A204.1 (cell line): ENCODE measurements at regions not wholly inside any gene's neighbourhood (a gene's known extent, or its start where the extent isn't known, plus 50 kb on each side); places are given as distances from the start of the nearest gene placed in this dataset.

ENCODE experiments used
- FAIRE-seq: peaks from 2 replicates; lab custom pipeline; 2012; peaks lifted over from hg19 to GRCh38; lab: Jason Lieb, UNC

DNA sequence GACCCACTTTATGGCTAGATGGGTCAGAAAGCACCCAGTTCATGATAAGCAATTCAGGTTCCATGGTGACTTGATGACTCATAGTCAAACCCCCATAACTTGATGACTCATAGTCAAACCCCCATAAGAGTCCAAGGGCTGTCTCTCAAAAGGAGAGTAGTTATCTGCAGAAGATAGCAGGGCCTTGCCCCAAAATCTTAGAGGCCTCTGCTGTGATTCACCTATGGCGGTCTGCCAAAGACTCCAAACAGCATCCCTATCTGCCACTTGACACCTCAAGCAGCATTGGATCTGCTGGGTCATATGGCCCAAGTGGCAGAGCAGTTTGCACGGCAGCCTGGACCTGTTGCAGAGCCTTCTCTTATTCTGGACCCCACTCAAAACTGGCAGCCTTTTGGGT is 395.2 kb upstream of the KIF2A start:
- no peak for FAIRE-seq

- FAIRE-seq: no peak
Measured at GRCh38 chr5:61912559-61912958, 393.4 kb upstream of the KIF2A start.

DNA sequence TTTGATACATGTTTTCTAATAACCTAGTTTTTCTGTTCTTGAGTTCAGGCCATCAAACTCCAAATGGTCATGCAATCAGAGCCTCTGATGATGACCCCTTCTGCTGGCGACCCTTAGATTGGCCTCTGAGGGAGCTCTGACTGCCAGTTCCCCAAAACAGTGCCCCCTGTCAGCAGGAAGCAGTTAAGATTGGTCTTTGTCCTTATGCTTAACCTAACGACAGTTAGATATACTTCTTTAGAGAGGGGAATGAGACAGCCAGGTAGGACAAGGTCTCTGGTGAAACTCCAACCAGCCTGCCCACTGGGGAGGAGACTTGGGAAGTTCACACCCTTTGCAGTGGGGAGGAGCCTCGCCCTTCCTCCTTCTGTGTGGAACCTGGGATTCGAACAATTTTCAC is 390.4 kb upstream of the KIF2A start:
- no peak for FAIRE-seq

DNA sequence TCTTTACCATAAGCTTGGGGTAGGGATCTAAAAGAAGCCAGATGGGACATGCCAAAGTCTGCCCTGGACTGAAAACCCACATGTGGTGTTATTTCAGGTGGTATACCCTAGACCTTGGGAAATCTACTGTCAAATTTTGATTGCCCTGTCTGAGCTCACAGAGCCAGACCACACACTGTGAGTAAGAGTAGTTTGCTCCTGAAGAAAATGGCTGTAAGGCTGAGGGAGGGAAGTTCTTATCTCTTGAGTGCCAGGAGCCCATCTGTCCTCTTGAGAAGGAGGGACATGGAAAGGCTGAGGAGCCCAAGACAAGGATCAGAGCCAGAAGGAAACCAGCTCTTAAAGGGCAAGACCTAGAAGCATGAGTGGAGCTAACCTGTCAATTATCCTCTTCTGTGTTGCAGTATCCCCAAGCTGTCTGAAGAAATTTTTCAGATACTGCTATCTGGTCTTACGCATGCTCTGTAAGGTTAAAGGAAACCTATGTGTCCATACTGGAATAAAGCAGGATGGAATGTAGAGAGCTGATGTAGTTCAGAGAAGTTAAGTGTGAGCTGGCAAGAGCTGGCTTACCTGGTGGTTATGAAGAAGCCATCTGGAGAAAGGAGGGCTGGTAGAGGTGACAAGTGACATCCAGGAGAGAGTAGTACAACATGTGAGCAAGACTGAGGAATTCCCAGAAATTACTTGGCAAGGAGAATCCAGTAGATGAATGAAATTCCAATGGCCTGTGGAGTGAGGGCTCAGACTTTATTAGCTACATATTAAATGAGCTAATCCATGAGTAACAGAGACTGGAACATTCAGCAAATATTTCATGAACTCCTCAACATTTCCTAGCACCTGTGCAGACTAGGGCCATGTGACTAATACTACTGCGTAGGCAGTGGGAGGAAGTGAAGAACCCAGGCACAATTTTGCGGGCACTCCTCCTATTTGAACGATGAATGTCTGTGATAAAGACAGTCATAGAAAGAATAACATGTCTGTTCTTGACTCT is 389.1 kb upstream of the KIF2A start:
- no peak for FAIRE-seq

GRCh38 chr5:61918611-61919010 is 387.4 kb upstream of the KIF2A start:
- no peak for FAIRE-seq

GRCh38 chr5:61919920-61920319 is 386.1 kb upstream of the KIF2A start:
- FAIRE-seq: no peak

- no peak for FAIRE-seq
Measured at GRCh38 chr5:61924251-61924650, 381.8 kb upstream of the KIF2A start.

DNA sequence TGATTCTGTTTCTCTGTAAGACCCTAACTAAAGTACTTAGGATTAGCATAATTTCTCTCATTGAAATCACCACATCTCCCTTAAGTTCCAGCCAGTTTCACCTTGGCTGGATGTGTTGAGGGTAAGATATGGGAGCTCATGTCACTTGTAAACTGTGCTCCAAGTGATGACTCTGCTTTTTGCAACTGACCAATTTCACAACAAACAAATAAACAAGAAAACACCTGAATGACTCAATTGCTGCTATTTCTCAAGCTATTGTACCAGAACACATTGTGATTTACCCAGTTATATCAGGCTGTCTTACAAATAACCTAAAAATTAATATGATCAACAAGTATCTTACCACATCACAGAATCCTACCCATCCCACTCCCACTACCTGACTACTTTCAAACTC is 379.1 kb upstream of the KIF2A start:
- FAIRE-seq: no peak

GRCh38 chr5:61931236-61931635 is 374.8 kb upstream of the KIF2A start:
- FAIRE-seq: no peak

DNA sequence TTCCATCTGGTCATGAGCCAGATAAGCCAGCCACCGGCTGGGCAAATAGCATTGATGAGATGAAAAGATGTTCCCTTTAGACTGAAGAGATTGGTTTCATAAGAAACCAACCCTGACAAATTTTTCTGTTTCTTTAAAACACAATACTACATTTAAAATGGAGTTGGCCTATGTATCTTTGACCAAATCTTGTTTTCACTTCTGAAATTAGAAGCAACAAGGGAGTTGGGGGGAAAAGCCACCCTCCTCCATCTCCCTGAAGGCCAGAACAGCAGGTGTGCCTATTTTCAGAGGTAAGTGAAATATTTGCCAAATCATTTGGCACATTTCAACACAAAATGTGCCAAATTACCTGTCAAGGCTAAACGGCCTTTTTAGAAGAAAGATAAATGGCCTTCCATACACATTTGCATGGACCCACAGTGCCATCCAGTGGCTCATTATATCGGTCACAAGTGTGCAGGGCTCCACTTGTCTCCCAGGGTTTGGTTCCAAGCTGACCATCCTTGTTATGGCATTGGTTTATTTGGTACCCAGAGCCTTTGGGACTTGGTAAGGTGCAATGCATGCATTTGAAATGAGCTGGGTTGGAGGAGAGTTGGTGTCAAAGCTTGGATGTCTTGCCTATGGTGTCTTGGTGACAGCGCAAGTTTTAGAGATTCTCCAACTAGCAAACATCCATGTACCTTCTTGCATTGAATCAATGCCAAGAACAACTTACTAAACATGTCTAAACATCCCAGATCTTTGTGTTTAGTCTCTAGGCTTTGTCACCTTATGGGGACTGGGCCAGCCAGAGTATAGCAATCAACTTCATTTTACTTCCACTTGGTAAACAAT is 372.0 kb upstream of the KIF2A start:
- FAIRE-seq: no peak

DNA sequence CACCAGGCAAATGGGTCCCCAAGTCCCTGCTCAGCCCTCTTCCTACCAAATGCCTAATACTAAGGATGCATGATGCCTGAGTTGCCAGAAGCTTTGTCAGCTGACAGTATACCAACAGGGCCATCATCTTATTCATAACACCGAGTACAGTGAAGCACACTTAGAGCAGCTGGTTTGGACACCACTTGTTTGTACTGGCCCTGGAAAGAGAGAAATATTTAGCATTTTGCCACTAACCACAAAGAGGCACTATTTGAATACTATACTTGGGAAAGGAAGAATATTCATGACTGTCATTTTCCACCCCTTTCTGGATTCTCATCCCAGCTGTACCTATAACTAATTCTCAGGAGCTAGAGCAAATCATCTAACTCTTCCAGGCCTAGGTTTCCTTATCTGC is 364.4 kb upstream of the KIF2A start:
- FAIRE-seq: no peak

DNA sequence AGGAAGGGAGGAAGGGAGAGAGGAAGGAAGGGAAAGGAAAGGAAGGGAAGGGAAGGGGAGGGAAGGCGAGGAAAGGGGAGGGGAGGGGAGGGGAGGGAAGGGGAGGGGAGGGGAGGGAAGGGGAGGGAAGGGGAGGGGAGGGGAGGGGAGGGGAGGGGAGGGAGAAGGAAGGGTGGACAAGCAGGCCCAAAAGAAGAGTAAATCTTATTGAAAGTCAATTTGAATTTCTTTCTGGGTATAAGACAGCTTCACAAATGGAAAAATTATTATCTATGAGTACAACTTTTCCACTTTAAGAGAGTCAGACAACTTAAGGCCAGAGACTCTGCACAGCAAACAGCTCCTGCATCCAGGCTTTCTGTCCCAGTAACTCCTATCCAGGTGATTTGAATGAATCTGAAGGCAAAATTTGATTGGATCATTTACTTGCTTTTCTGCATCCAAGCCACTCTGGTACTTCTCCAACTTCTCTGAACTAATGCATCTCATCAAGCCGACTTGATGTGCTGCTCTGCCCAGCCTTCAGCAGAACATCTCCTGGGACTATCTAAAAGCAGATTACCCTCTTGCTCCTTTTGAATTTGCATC is 363.4 kb upstream of the KIF2A start:
- FAIRE-seq: no peak

GRCh38 chr5:61943713-61944112 is 362.3 kb upstream of the KIF2A start:
- no peak for FAIRE-seq

- FAIRE-seq: no peak
Measured at GRCh38 chr5:61948151-61948550, 357.9 kb upstream of the KIF2A start.

- FAIRE-seq: no peak
Measured at GRCh38 chr5:61949054-61949678, 356.8 kb upstream of the KIF2A start.

GRCh38 chr5:61949679-61950435 is 356.1 kb upstream of the KIF2A start:
- no peak for FAIRE-seq

DNA sequence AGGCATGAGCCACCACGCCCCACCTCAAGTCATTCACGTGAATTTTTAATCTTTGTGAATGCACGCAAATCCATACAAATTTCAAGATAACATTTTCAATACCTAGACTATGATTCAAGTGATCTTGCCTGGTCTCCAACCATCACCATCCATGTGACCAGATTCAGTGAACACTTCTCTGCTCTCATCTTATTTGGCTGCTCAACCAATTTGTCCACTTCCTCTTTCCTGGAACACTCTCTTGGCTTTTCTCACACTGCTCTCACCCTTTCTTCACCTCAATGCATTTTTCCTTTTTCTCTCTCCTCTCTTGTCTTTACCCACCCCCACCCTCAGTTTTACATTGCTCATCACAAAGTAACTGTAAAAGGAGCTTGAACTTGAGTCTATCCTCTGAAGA is 354.7 kb upstream of the KIF2A start:
- FAIRE-seq: no peak

DNA sequence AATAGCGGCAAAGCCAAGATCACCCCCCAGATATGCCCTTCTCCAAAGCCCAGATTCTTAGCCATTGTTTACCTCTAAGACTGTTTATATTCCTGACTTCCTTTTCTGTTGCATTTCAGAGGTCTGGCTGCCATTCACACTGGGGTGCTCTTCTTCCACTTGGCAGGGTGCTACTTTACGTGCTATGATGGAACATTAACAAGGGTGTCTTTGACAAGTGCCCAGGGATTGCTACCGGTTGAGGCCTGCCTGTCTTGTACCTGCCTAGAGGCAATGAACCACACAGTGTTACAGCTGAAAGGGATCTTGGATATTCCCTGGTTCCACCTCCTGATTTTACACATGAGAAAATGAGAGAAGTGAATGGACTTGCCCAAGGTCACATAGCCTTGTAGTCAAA is 352.1 kb upstream of the KIF2A start:
- no peak for FAIRE-seq

- no peak for FAIRE-seq
Measured at GRCh38 chr5:61964201-61964600, 341.8 kb upstream of the KIF2A start.

GRCh38 chr5:61965069-61965468 is 340.9 kb upstream of the KIF2A start:
- no peak for FAIRE-seq

GRCh38 chr5:61965490-61965889 is 340.5 kb upstream of the KIF2A start:
- no peak for FAIRE-seq
